Cardiac muscle cell (in vitro differentiated cells and primary cell): ENCODE measurements at regions not wholly inside any gene's neighbourhood (a gene's known extent, or its start where the extent isn't known, plus 50 kb on each side); places are given as distances from the start of the nearest gene placed in this dataset.
A peak's percentile ranks its signal among the peaks of the same experiment; 100 is the strongest.

Experiments used
- DNase-seq, 2 donors: peaks; one replicate each; pipeline versions ENCODE4 v3.0.0 to v3.0.0-alpha.2; 2010 to 2017; ENCODE audit warnings: low read depth in 1 of 2, low spot score in 1 of 2
- H3K27ac ChIP-seq: fragments of 200-600 bp; sonication (generic); 2 replicates; pipeline ENCODE4 v1.5.1; 2016
- H3K27me3 ChIP-seq: fragments of 200-600 bp; sonication (generic); 2 replicates; pipeline ENCODE4 v1.6.0; 2016; ENCODE audit warnings: control low read depth
- H3K36me3 ChIP-seq: fragments of 200-600 bp; sonication (generic); 2 replicates; pipeline ENCODE4 v1.5.1; 2016; ENCODE audit warnings: control low read depth
- H3K4me1 ChIP-seq: fragments of 200-600 bp; sonication (generic); 2 replicates; pipeline ENCODE4 v1.8.1; 2017; ENCODE audit warnings: low read depth, mild to moderate bottlenecking, mixed run types
- H3K4me3 ChIP-seq: fragments of 200-600 bp; sonication (generic); 2 replicates; pipeline ENCODE4 v1.5.1; 2016; ENCODE audit warnings: mild to moderate bottlenecking
- H3K9me3 ChIP-seq: fragments of 200-600 bp; sonication (generic); 2 replicates; pipeline ENCODE4 v1.5.1; 2017; ENCODE audit warnings: low read depth, mild to moderate bottlenecking, control low read depth
- CTCF ChIP-seq: IDR thresholded peaks from 2 replicates; pipeline ENCODE4 v1.5.1; 2012; ENCODE audit warnings: low read depth, mild to moderate bottlenecking, low read length

GRCh38 chr3:110577854-110578253 lies 493.8 kb upstream of the NECTIN3 start:
- Histone ChIP-seq H3K9me3 (no peaks in the 10 kb centered on the region), H3K4me1 (peaks cover under 1% of the 10 kb centered on the region), H3K27me3 (no peaks in the 10 kb centered on the region), H3K4me3 (no peak overlapping the region), H3K27ac (no peak overlapping the region), H3K36me3 (no peaks in the 10 kb centered on the region)
- no peak for DNase-seq
- no peak for TF ChIP-seq CTCF

DNA sequence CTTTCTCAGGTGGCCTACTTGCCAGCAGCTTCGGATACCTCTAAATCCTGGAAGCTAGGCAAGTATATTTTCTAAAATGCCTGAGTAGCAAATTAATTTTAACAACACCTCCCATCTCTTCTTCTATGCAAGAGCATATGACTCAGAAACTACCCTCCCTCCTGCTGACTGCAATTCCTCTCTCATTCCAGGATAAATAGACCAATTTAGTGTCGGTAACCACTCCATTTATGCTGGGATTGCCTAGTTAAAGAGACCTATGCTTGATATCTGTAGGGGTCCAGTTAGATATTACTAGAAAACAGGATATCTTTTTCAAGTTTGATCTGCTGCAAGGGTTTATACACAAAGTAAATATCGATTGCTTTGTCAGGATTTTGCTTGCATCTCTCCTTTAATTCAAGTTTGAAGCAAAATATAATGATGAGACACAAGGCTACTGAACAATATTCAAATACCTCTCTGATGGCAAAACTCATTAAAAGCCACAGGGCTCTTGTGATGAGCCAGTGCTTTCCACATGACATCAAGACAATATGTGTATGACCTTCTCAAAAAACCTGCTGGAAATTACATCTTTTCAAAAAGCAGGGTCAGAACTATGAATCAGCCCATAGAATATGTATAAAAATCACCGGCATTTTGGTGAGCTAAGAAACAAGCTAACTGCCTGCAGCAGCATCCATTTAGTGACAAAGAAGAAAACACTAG lies 491.6 kb upstream of the NECTIN3 start:
- Histone ChIP-seq H3K27me3 (no peaks in the 10 kb centered on the region), H3K9me3 (no peaks in the 10 kb centered on the region), H3K4me3 (no peak overlapping the region), H3K27ac (no peak overlapping the region), H3K4me1 (peaks cover 8% of the 10 kb centered on the region), H3K36me3 (no peaks in the 10 kb centered on the region)
- peak in 1 of 2 donors; percentile 44 for DNase-seq
- no peak for TF ChIP-seq CTCF

DNA sequence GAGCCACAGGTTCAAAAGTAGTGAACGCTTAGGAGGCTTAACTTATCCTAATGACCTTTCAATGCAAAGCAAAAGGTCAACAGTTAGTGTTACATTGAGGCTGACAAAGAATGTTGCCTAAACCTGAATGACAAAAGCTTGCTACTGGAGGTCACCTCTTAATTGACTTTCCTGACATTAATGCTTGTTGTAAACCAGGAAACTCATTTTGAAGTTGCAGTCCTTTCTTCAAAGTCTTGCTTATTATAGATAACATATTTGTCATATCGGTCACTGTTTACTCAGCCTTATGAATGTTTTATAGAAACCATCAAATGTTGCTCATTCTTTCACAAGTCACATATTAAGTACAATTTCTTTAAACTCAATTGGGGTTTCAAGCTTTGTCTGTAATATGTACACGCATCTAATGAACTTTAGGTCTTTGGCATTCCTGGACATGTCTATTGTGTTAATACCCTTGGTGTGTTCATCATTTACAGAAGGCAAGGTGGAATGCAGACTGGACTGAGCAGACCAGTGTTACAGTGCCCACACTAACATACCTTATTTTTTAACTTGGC lies 488.2 kb upstream of the NECTIN3 start:
- TF ChIP-seq CTCF, result no peak
- Histone ChIP-seq H3K4me1 (peaks cover 8% of the 10 kb centered on the region), H3K4me3 (no peak overlapping the region), H3K36me3 (no peaks in the 10 kb centered on the region), H3K9me3 (no peaks in the 10 kb centered on the region), H3K27me3 (no peaks in the 10 kb centered on the region), H3K27ac (peak overlapping the region; percentile 38)
- peak in 1 of 2 donors; percentile 0 for DNase-seq

- no peak overlapping the region for H3K4me3 ChIP-seq
- H3K36me3 ChIP-seq, result no peaks in the 10 kb centered on the region
- H3K27me3 ChIP-seq, result no peaks in the 10 kb centered on the region
- H3K27ac ChIP-seq, result no peak overlapping the region
- no peaks in the 10 kb centered on the region for H3K9me3 ChIP-seq
- no peak for DNase-seq
- H3K4me1 ChIP-seq, result no peaks in the 10 kb centered on the region
- TF ChIP-seq CTCF, result no peak
These were observed 482.7 kb upstream of the NECTIN3 start for GRCh38 chr3:110588906-110589305.

DNA sequence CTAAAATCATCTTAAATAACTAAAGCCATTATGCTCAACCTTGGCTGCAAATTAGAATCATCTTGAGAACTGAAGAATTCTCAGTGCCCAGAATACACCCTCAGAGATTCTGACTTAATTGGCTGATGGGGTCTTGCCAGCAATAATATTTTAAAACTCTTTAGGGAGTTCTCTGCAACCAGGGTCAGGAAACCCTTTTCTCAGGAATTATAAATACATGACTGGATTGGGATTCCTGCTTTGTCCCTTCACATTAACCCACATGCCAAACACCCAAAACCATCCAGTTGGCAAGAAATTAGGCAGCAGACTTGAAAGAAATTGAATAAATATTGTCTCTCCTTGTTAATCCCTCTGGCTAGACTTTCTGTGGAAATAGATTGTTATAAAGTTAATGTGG lies 482.3 kb upstream of the NECTIN3 start:
- no peaks in the 10 kb centered on the region for H3K9me3 ChIP-seq
- no peak for DNase-seq
- H3K4me1 ChIP-seq, result no peaks in the 10 kb centered on the region
- H3K27me3 ChIP-seq, result no peaks in the 10 kb centered on the region
- no peak for TF ChIP-seq CTCF
- H3K4me3 ChIP-seq, result no peak overlapping the region
- no peak overlapping the region for H3K27ac ChIP-seq
- H3K36me3 ChIP-seq, result no peaks in the 10 kb centered on the region
